Vagina (tissue), 2 donors: ENCODE measurements at regions not wholly inside any gene's neighbourhood (a gene's known extent, or its start where the extent isn't known, plus 50 kb on each side); places are given as distances from the start of the nearest gene placed in this dataset.

Experiments
- CTCF ChIP-seq, 3 experiments: fragments of 450-650 bp in 2 of 3; fragments of 200-600 bp in 1 of 3; sonication (generic) in 1 of 3; IDR thresholded peaks; one replicate each; pipeline ENCODE4 v1.5.1; 2017 to 2019; ENCODE audit warnings: antibody characterized with exemption in 3 of 3, mild to moderate bottlenecking in 2 of 3, moderate library complexity in 2 of 3
- POLR2A ChIP-seq, 2 donors: fragments of 450-650 bp; IDR thresholded peaks; one replicate each; pipeline ENCODE4 v1.6.1; 2017; ENCODE audit warnings: antibody characterized with exemption in 2 of 2, mild to moderate bottlenecking in 2 of 2, moderate library complexity in 2 of 2
- POLR2AphosphoS5 ChIP-seq, 2 donors: sonication (generic); formaldehyde crosslinking; IDR thresholded peaks; one replicate each; pipeline ENCODE4 v1.9.0; 2017; ENCODE audit warnings: antibody characterized with exemption in 2 of 2, mild to moderate bottlenecking in 2 of 2, low read depth in 1 of 2; ENCODE audit not compliant: insufficient read depth in 1 of 2

DNA sequence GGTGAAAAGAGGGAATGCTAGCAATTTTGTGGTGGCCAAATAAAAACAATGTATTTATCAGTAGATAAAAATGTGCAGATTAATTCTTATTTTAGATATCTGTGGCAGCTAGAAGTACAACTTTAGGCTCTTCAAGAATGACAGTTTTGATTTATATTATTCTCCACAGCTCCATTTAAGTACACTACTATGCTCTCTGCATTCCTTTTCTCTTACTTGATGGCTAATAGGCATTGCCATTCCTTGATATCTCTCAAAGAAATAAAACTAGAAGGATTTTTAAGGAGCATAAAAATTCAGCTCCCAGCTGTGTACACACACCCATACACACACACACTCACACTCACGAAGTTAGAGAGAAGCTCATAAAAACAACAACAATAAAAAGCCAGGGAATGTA lies 59.4 kb upstream of the H2AZ1 start:
- no peak for TF ChIP-seq CTCF (IDR thresholded peaks at IDR 0.05)
- TF ChIP-seq POLR2A (IDR thresholded peaks at IDR 0.05), result no peak
- TF ChIP-seq POLR2AphosphoS5 (IDR thresholded peaks at IDR 0.05; ENCODE audit: insufficient read depth in 1 of 2, low read depth in 1 of 2), result no peak
